ENCODE measurements at regions not wholly inside any gene's neighbourhood (a gene's known extent, or its start where the extent isn't known, plus 50 kb on each side); places are given as distances from the start of the nearest gene placed in this dataset.
A peak's percentile ranks its signal among the peaks of the same experiment; 100 is the strongest.

- H3K9me3 Mint-ChIP-seq, result no peaks in the 10 kb centered on the region
- DNase-seq (ENCODE audit: low spot score), result no peak
- ATAC-seq, result no peak
- peak overlapping the region; percentile 81 to 86 for H3K27ac Mint-ChIP-seq
- peak overlapping the region; percentile 75 for H3K4me3 Mint-ChIP-seq
- H3K4me1 Mint-ChIP-seq (ENCODE audit: low read depth in 2 of 2), result peaks cover 41 to 61% of the 10 kb centered on the region in 2 donors
- peaks cover 4% of the 10 kb centered on the region for H3K36me3 Mint-ChIP-seq
- H3K27me3 Mint-ChIP-seq, result peaks cover 5 to 7% of the 10 kb centered on the region in 2 donors
Measured at GRCh38 chr2:217085543-217085942, 225.7 kb upstream of the TNP1 start.

- Mint-ChIP-seq H3K4me3 (no peak overlapping the region), H3K4me1 (ENCODE audit: low read depth in 2 of 2) (peaks cover 32 to 49% of the 10 kb centered on the region in 2 donors), H3K9me3 (no peaks in the 10 kb centered on the region), H3K36me3 (peaks cover 4% of the 10 kb centered on the region), H3K27me3 (peaks cover 7 to 8% of the 10 kb centered on the region in 2 donors), H3K27ac (no peak overlapping the region)
- DNase-seq (ENCODE audit: low spot score) (no peak), ATAC-seq (no peak)
Measured at GRCh38 chr2:217081799-217082198, 221.9 kb upstream of the TNP1 start.

GRCh38 chr2:217079165-217079564 is 219.3 kb upstream of the TNP1 start:
- H3K4me3 Mint-ChIP-seq, result no peak overlapping the region
- no peak for DNase-seq (ENCODE audit: low spot score)
- H3K27me3 Mint-ChIP-seq, result peaks cover 7 to 13% of the 10 kb centered on the region in 2 donors
- no peaks in the 10 kb centered on the region for H3K9me3 Mint-ChIP-seq
- no peak for ATAC-seq
- H3K36me3 Mint-ChIP-seq, result peaks cover 4% of the 10 kb centered on the region
- H3K4me1 Mint-ChIP-seq (ENCODE audit: low read depth in 2 of 2), result peaks cover 24 to 35% of the 10 kb centered on the region in 2 donors
- peak overlapping the region; percentile 58 to 74 for H3K27ac Mint-ChIP-seq

GRCh38 chr2:217077831-217078407 is 218.1 kb upstream of the TNP1 start:
- peak overlapping the region; percentile 43 for H3K4me3 Mint-ChIP-seq
- ATAC-seq, result peak; percentile 83 to 86
- no peaks in the 10 kb centered on the region for H3K9me3 Mint-ChIP-seq
- peak overlapping the region; percentile 58 to 74 for H3K27ac Mint-ChIP-seq
- H3K36me3 Mint-ChIP-seq, result no peaks in the 10 kb centered on the region
- no peak for DNase-seq (ENCODE audit: low spot score)
- peaks cover 0 to 10% of the 10 kb centered on the region in 2 donors for H3K27me3 Mint-ChIP-seq
- H3K4me1 Mint-ChIP-seq (ENCODE audit: low read depth in 2 of 2), result peaks cover 21 to 26% of the 10 kb centered on the region in 2 donors

GRCh38 chr2:217076657-217077232 is 216.9 kb upstream of the TNP1 start:
- ATAC-seq (no peak), DNase-seq (ENCODE audit: low spot score) (no peak)
- H3K4me1 Mint-ChIP-seq (ENCODE audit: low read depth in 2 of 2), result peaks cover 21 to 25% of the 10 kb centered on the region in 2 donors
- H3K36me3 Mint-ChIP-seq, result no peaks in the 10 kb centered on the region
- no peaks in the 10 kb centered on the region for H3K9me3 Mint-ChIP-seq
- peaks cover 0 to 10% of the 10 kb centered on the region in 2 donors for H3K27me3 Mint-ChIP-seq
- H3K4me3 Mint-ChIP-seq, result no peak overlapping the region
- no peak overlapping the region for H3K27ac Mint-ChIP-seq

- ATAC-seq (no peak), DNase-seq (ENCODE audit: low spot score) (no peak)
- no peaks in the 10 kb centered on the region for H3K36me3 Mint-ChIP-seq
- H3K4me1 Mint-ChIP-seq (ENCODE audit: low read depth in 2 of 2), result peaks cover 21 to 25% of the 10 kb centered on the region in 2 donors
- H3K27me3 Mint-ChIP-seq, result peaks cover 0 to 8% of the 10 kb centered on the region in 2 donors
- no peak overlapping the region for H3K27ac Mint-ChIP-seq
- H3K9me3 Mint-ChIP-seq, result no peaks in the 10 kb centered on the region
- no peak overlapping the region for H3K4me3 Mint-ChIP-seq
Measured at GRCh38 chr2:217076058-217076435, 216.2 kb upstream of the TNP1 start.

- H3K4me3 Mint-ChIP-seq, result peak overlapping the region; percentile 6
- H3K36me3 Mint-ChIP-seq, result no peaks in the 10 kb centered on the region
- DNase-seq (ENCODE audit: low spot score), result no peak
- peaks cover 21 to 25% of the 10 kb centered on the region in 2 donors for H3K4me1 Mint-ChIP-seq (ENCODE audit: low read depth in 2 of 2)
- H3K27ac Mint-ChIP-seq, result peak overlapping the region; percentile 9 to 36
- peak in 1 of 2 donors; percentile 57 for ATAC-seq
- no peaks in the 10 kb centered on the region for H3K9me3 Mint-ChIP-seq
- H3K27me3 Mint-ChIP-seq, result peaks cover 0 to 8% of the 10 kb centered on the region in 2 donors
Measured at GRCh38 chr2:217075268-217076057, 215.6 kb upstream of the TNP1 start.

GRCh38 chr2:217074576-217075255 is 214.9 kb upstream of the TNP1 start:
- H3K4me3 Mint-ChIP-seq, result peak overlapping the region; percentile 6
- peaks cover 21 to 25% of the 10 kb centered on the region in 2 donors for H3K4me1 Mint-ChIP-seq (ENCODE audit: low read depth in 2 of 2)
- no peaks in the 10 kb centered on the region for H3K36me3 Mint-ChIP-seq
- peak overlapping the region; percentile 9 to 36 for H3K27ac Mint-ChIP-seq
- no peak for ATAC-seq
- DNase-seq (ENCODE audit: low spot score), result no peak
- H3K9me3 Mint-ChIP-seq, result no peaks in the 10 kb centered on the region
- peaks cover 0 to 8% of the 10 kb centered on the region in 2 donors for H3K27me3 Mint-ChIP-seq

GRCh38 chr2:217071416-217071815 is 211.6 kb upstream of the TNP1 start:
- Mint-ChIP-seq H3K4me3 (no peak overlapping the region), H3K9me3 (no peaks in the 10 kb centered on the region), H3K36me3 (no peaks in the 10 kb centered on the region), H3K27me3 (peaks cover 7 to 9% of the 10 kb centered on the region in 2 donors), H3K27ac (peak overlapping the region in 1 of 2 donors; percentile 9), H3K4me1 (ENCODE audit: low read depth in 2 of 2) (peaks cover 7 to 9% of the 10 kb centered on the region in 2 donors)
- no peak for ATAC-seq
- no peak for DNase-seq (ENCODE audit: low spot score)

- Mint-ChIP-seq H3K27ac (no peak overlapping the region), H3K36me3 (no peaks in the 10 kb centered on the region), H3K27me3 (peaks cover 9 to 11% of the 10 kb centered on the region in 2 donors), H3K9me3 (no peaks in the 10 kb centered on the region), H3K4me1 (ENCODE audit: low read depth in 2 of 2) (peaks cover 7 to 8% of the 10 kb centered on the region in 2 donors), H3K4me3 (no peak overlapping the region)
- ATAC-seq (no peak), DNase-seq (ENCODE audit: low spot score) (no peak)
Measured at GRCh38 chr2:217070611-217071010, 210.7 kb upstream of the TNP1 start.

GRCh38 chr2:217070043-217070430 is 210.2 kb upstream of the TNP1 start:
- peaks cover 5 to 11% of the 10 kb centered on the region in 2 donors for H3K27me3 Mint-ChIP-seq
- peaks cover 2% of the 10 kb centered on the region in 2 donors for H3K4me1 Mint-ChIP-seq (ENCODE audit: low read depth in 2 of 2)
- H3K27ac Mint-ChIP-seq, result no peak overlapping the region
- no peaks in the 10 kb centered on the region for H3K9me3 Mint-ChIP-seq
- no peaks in the 10 kb centered on the region for H3K36me3 Mint-ChIP-seq
- ATAC-seq (no peak), DNase-seq (ENCODE audit: low spot score) (no peak)
- H3K4me3 Mint-ChIP-seq, result no peak overlapping the region

GRCh38 chr2:217069263-217070042 is 209.6 kb upstream of the TNP1 start:
- Mint-ChIP-seq H3K27ac (no peak overlapping the region), H3K9me3 (no peaks in the 10 kb centered on the region), H3K4me3 (no peak overlapping the region), H3K27me3 (peaks cover 4 to 11% of the 10 kb centered on the region in 2 donors), H3K36me3 (no peaks in the 10 kb centered on the region), H3K4me1 (ENCODE audit: low read depth in 2 of 2) (peaks cover 0 to 4% of the 10 kb centered on the region in 2 donors)
- ATAC-seq (peak; percentile 46 to 51), DNase-seq (ENCODE audit: low spot score) (no peak)

GRCh38 chr2:217068677-217069250 is 208.9 kb upstream of the TNP1 start:
- H3K27me3 Mint-ChIP-seq, result peaks cover 4 to 11% of the 10 kb centered on the region in 2 donors
- H3K27ac Mint-ChIP-seq, result no peak overlapping the region
- H3K4me1 Mint-ChIP-seq (ENCODE audit: low read depth in 2 of 2), result peaks cover 0 to 8% of the 10 kb centered on the region in 2 donors
- no peak for DNase-seq (ENCODE audit: low spot score)
- H3K4me3 Mint-ChIP-seq, result no peak overlapping the region
- ATAC-seq, result peak in 1 of 2 donors; percentile 26
- H3K36me3 Mint-ChIP-seq, result no peaks in the 10 kb centered on the region
- H3K9me3 Mint-ChIP-seq, result no peaks in the 10 kb centered on the region
